ENCODE measurements at regions not wholly inside any gene's neighbourhood (a gene's known extent, or its start where the extent isn't known, plus 50 kb on each side); places are given as distances from the start of the nearest gene placed in this dataset.
"Not testable (repeated sequence)": the region's sequence is repeated elsewhere in the genome, so short reads cannot be mapped to it uniquely, and the experiment has no call there.

DNA sequence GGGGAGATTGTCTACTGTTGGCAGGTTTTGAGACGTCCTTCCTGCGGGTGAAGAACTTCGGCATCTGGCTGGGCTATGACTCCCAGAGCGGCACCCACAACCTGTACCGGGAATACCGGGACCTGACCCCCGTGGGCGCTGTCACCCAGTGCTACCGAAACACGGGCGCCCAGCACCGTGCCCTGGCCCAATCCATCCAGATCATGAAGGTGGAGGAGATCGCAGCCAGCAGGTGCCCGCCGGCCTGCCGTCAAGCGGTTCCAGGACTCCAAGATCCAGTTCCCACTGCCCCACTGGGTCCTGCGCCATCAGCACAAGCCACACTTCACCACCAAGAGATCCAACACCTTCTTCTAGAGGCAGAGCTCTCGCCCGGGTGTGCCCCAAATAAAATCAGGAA lies 194.9 kb upstream of the EPHA6 start:
- CTCF ChIA-PET: no interaction called here
- Mint-ChIP-seq H3K27me3 (no peaks in the 10 kb centered on the region), H3K27ac (no peak overlapping the region), H3K4me3 (no peak overlapping the region), H3K36me3 (ENCODE audit: low read depth) (no peaks in the 10 kb centered on the region), H3K4me1 (no peaks in the 10 kb centered on the region), H3K9me3 (peaks cover 6% of the 10 kb centered on the region)
- peak; percentile 16 for DNase-seq
- POLR2A ChIA-PET: no interaction called here

DNA sequence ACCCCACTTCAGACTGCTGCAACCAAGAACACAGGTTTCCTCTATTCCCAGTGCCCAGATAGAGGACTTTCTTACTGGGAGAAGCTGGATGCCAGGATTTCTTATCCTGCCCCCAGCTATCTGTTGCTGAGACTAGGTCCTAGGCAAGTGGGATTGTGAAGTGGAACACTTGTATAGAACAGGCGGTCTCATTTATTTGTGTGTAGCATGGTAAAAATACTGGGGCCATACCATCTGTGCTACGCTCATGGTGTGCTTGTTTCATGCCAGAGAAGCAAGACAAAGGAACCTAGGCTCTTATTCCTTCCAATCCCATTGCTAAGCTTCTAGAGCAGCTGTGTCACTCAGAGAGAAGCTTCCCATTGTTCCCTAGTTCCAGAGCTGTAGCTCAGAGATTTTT lies 191.5 kb upstream of the EPHA6 start:
- no peaks in the 10 kb centered on the region for H3K27me3 Mint-ChIP-seq
- H3K36me3 Mint-ChIP-seq (ENCODE audit: low read depth): no peaks in the 10 kb centered on the region
- no peak for DNase-seq
- no peak overlapping the region for H3K27ac Mint-ChIP-seq
- no peaks in the 10 kb centered on the region for H3K4me1 Mint-ChIP-seq
- no peak overlapping the region for H3K4me3 Mint-ChIP-seq
- CTCF ChIA-PET: no interaction called here
- H3K9me3 Mint-ChIP-seq: peaks cover 8% of the 10 kb centered on the region
- POLR2A ChIA-PET: no interaction called here

DNA sequence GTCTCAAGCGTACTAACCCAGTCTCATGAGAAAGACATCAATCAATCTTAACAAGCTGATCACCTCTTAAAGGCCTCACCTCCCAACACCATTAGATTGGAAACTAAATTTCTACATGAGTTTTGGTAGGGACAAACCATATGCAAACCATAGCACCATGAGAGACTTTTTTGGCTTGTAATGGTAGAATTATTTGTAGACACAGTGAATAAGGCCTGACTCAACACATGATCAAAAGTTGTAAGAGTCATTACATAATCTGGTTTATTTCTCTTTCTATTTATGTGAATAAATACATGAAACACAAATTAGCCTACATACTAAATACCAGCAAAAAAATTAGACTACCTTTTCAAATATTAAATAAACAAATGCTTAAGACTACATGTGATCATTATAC lies 183.3 kb upstream of the EPHA6 start:
- H3K27ac Mint-ChIP-seq: no peak overlapping the region
- no peak for DNase-seq
- H3K4me1 Mint-ChIP-seq: no peaks in the 10 kb centered on the region
- POLR2A ChIA-PET: no interaction called here
- no peak overlapping the region for H3K4me3 Mint-ChIP-seq
- H3K36me3 Mint-ChIP-seq (ENCODE audit: low read depth): no peaks in the 10 kb centered on the region
- CTCF ChIA-PET: no interaction called here
- peaks cover 2% of the 10 kb centered on the region for H3K9me3 Mint-ChIP-seq
- no peaks in the 10 kb centered on the region for H3K27me3 Mint-ChIP-seq

DNA sequence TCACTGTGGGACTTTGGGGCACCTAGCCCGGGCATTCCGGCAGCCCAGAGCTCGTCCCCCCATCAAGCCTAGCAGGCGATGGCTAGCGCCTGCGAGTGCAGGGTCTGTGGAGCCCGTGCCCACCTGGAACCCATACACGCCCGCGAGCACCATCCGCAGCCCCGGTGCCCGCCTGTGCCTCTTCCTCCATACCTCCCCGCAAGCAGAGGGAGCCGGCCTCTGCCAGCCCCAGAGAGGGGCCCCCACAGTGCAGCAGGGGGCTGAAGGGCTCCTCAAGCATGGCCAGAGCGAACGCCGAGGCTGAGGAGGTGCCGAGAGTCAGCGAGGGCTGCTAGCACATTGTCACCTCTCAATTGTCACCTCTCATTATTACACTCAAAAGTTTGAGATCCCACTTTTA lies 167.8 kb upstream of the EPHA6 start:
- CTCF ChIA-PET: no interaction called here
- H3K9me3 Mint-ChIP-seq: peaks cover 2% of the 10 kb centered on the region
- H3K4me3 Mint-ChIP-seq: no peak overlapping the region
- no peaks in the 10 kb centered on the region for H3K27me3 Mint-ChIP-seq
- H3K36me3 Mint-ChIP-seq (ENCODE audit: low read depth): no peaks in the 10 kb centered on the region
- POLR2A ChIA-PET: no interaction called here
- no peak for DNase-seq
- no peaks in the 10 kb centered on the region for H3K4me1 Mint-ChIP-seq
- no peak overlapping the region for H3K27ac Mint-ChIP-seq

DNA sequence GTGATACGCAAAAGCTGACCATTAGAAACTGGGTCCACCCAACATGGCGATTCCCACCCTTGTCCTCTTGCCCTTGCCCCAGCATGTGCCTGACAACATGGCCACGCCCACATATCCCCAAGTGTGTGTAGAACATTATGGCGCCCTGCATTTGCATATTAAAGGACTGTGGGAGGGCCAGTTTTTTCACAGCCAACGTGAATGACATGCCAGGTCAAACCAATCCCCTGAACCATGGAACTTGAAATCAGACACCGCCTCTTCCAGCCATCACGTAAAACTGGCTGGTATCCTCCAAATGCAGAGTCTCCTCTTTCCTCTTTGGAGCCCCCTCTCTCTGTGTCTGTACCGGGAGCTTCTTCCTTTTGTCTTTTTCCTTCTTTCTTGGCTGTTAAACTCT lies 156.7 kb upstream of the EPHA6 start:
- ChIA-PET CTCF (no interaction called here), POLR2A (no interaction called here)
- Mint-ChIP-seq H3K4me1 (no peaks in the 10 kb centered on the region), H3K27ac (no peak overlapping the region), H3K27me3 (no peaks in the 10 kb centered on the region), H3K4me3 (no peak overlapping the region), H3K36me3 (ENCODE audit: low read depth) (no peaks in the 10 kb centered on the region), H3K9me3 (peaks cover 4% of the 10 kb centered on the region)
- DNase-seq: no peak

DNA sequence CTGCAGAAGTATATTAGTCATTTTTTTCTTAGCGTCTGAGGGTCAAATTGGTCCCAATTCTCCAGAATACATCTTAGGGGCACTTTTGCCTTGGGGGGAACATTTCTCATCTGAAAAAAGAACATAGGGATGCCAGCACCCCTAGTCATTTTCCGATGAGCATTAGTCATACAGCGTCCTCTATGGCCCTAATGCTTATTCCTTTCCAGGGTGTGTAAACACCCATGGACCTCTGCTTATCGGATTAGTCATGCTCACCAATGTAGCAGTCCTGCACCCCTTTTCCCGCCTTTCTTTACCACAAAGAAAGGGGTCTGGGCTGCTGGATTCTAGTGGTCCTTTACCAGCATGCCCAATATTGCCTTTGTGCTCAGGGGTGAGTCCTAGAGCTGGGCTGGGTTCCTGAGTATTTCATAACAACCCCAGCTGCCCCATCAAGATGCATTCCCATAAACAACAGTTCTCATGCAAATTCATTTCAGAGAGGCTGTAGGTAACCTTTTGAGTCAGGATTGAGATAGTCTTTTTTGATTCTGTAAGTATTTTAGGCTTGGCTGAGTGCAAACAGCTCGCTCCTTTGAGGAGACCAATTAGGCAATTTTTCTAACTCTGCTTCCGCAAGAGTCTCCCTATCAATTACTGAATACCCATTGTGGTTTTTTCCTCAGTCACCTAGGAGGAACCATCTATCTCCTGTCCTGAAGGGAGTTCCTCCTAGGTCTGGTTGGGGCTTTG lies 142.4 kb upstream of the EPHA6 start:
- H3K36me3 Mint-ChIP-seq (ENCODE audit: low read depth); H3K4me1 Mint-ChIP-seq; H3K4me3 Mint-ChIP-seq; DNase-seq; H3K27me3 Mint-ChIP-seq; H3K9me3 Mint-ChIP-seq; POLR2A ChIA-PET; H3K27ac Mint-ChIP-seq; CTCF ChIA-PET: not testable (repeated sequence)

DNA sequence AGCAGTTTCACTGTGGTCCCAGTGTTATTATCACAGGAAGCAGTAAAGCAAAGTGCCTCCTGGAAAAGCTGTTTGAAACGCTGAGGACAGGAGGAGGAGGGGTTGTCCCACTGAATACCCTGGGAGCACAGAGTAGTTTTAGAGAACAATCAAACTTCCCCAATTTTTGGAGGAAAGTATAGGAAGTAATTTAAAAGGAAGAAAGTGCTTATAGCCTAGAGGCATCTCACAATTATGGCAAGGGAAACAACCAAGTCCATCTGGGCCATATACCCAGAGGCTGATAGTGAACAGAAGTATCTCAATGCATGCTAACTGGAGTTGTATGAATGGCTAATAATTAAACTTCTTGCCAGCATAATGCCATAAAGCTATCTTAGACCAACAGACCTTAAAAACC lies 137.2 kb upstream of the EPHA6 start:
- ChIA-PET CTCF (no interaction called here), POLR2A (no interaction called here)
- Mint-ChIP-seq H3K36me3 (ENCODE audit: low read depth) (no peaks in the 10 kb centered on the region), H3K9me3 (peaks cover 2% of the 10 kb centered on the region), H3K4me3 (no peak overlapping the region), H3K27me3 (no peaks in the 10 kb centered on the region), H3K27ac (no peak overlapping the region), H3K4me1 (no peaks in the 10 kb centered on the region)
- no peak for DNase-seq

DNA sequence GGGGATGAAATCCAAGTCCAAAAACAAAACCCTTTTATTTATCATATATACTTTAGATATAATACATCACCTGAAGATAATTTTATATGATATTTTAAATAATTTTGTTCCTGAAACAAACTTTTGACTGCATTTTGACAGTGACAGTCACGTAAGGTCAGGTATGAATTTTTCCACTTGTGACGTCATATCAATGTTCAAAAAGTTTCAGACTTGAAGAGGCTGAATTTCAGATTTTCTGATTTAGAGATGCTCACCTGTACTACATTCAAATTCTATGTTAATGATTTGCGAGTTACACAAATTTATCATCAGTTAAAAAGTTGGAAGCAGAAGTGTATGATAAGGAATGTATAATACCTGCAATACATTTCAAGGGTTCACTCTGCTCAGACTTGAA lies 136.1 kb upstream of the EPHA6 start:
- no peaks in the 10 kb centered on the region for H3K4me1 Mint-ChIP-seq
- CTCF ChIA-PET: no interaction called here
- no peak overlapping the region for H3K27ac Mint-ChIP-seq
- peaks cover 2% of the 10 kb centered on the region for H3K9me3 Mint-ChIP-seq
- POLR2A ChIA-PET: no interaction called here
- no peak for DNase-seq
- no peaks in the 10 kb centered on the region for H3K36me3 Mint-ChIP-seq (ENCODE audit: low read depth)
- H3K4me3 Mint-ChIP-seq: no peak overlapping the region
- H3K27me3 Mint-ChIP-seq: no peaks in the 10 kb centered on the region

DNA sequence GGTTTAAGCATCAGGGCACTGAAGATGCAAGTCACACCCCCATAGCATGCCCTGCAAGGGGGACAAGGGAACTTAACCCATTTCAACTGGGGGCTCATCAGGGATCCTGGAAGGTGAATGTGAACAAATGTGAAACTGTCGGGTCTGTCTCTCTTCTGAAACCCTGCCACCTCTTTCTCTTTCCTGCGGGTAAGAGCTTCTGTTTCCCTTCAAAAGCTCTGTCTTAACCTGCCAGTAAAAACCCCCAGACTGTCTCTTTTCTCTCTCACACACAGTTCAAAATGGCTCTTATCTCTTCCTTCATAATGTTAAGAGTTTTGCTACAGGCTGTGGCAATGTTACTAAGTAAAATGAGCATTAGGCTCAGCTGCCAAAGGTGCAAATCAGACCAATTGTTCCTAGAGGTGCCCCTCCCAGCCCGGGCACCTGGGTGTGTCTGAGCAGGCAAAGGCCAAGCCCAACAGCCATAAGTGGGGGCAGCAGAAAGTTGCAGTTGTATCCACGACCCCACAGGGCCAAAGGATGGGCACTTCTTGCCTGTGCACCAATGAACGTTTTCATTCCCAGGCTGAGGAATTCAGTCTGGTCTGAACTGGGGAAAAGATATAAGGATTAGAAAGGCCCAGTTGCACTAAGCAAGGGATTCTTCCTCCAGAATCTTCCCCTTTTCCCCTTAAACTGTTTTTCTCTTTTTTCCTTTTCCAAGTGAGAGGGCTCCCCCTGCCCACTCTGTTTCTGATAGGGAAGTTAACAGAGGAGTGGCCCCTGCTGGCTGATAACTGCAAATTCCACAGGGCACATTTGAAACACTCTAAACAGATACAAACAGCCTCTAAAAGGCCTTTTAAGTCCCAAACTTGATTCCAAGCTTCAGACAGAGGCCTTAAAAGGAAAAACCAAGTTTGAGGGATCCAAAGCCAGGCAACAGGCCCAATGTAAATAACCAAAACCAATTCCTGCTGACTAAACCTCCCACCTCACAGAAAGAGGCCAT lies 113.8 kb upstream of the EPHA6 start:
- Mint-ChIP-seq H3K4me3 (no peak overlapping the region), H3K36me3 (ENCODE audit: low read depth) (no peaks in the 10 kb centered on the region), H3K27me3 (no peaks in the 10 kb centered on the region), H3K27ac (no peak overlapping the region), H3K9me3 (peaks cover 15% of the 10 kb centered on the region), H3K4me1 (no peaks in the 10 kb centered on the region)
- ChIA-PET CTCF (no interaction called here), POLR2A (no interaction called here)
- DNase-seq: no peak

DNA sequence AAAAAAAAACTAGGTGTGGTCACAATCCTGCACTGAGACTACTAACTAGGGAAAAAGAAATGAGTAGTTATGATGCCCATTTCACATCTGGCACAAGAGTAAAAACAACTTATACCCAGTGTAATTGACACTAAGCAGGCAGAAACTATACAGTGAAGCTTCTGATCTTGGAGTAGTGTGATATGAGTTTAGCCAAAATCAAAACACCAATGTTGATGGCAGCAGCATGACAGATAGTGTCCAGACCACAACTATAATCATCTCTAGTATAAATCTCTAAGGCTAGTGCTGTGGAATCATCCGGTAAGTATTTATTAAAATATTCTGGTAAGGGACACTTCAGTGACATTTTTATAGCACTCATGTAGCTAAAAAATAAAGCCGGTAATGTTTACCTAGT lies 108.5 kb upstream of the EPHA6 start:
- peaks cover 9% of the 10 kb centered on the region for H3K9me3 Mint-ChIP-seq
- CTCF ChIA-PET: no interaction called here

DNA sequence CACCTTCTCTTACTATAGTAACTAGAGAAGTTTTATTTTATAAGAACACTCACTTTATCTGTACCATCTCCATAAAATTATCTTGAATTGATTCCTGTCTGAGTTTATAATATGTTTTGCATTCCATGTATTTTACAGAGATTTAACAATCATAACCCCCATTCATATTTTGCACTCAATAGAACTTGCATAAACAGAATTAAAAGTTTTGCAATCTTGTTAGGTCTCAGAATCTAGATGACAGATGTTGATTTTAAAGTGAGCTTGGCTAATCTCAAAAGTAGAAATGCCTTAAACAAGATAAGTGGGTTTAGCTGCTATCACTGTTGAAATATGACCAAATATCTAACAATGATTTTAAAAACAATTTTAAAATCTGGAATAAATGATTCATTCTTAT lies 107.9 kb upstream of the EPHA6 start:
- Mint-ChIP-seq H3K9me3 (peaks cover 9% of the 10 kb centered on the region), H3K4me1 (no peaks in the 10 kb centered on the region)
- CTCF ChIA-PET: no interaction called here

More for the DNA sequence above, 108.5 kb upstream of the EPHA6 start:
- H3K36me3 Mint-ChIP-seq (ENCODE audit: low read depth): no peaks in the 10 kb centered on the region
- no peaks in the 10 kb centered on the region for H3K4me1 Mint-ChIP-seq
- H3K27ac Mint-ChIP-seq: no peak overlapping the region
- no peaks in the 10 kb centered on the region for H3K27me3 Mint-ChIP-seq
- no peak overlapping the region for H3K4me3 Mint-ChIP-seq
- POLR2A ChIA-PET: no interaction called here
- no peak for DNase-seq

DNA sequence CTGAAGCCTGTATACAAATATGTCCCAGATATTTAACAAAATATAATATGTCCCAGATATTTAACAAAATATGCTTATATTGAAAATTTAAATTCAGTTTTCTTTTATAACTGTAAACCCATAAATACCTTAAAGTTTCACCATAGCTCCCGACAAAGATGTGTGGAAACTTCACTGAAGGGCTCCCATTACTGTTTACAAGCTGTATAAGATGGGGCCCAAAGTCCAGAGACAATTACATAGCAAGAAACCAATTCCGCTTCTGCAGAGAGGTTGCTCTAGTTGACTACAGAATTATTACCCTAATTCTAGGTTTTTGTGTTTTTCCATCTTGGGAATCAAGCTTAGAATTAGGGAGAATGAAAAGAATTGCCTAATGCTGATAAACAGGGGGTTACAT lies 102.6 kb upstream of the EPHA6 start:
- H3K27me3 Mint-ChIP-seq: no peaks in the 10 kb centered on the region
- no peaks in the 10 kb centered on the region for H3K4me1 Mint-ChIP-seq
- DNase-seq: no peak
- H3K4me3 Mint-ChIP-seq: no peak overlapping the region
- ChIA-PET CTCF (no interaction called here), POLR2A (no interaction called here)
- no peak overlapping the region for H3K27ac Mint-ChIP-seq
- H3K36me3 Mint-ChIP-seq (ENCODE audit: low read depth): no peaks in the 10 kb centered on the region
- H3K9me3 Mint-ChIP-seq: no peaks in the 10 kb centered on the region

More for the DNA sequence above, 107.9 kb upstream of the EPHA6 start:
- no peaks in the 10 kb centered on the region for H3K27me3 Mint-ChIP-seq
- no peak overlapping the region for H3K27ac Mint-ChIP-seq
- H3K4me3 Mint-ChIP-seq: no peak overlapping the region
- POLR2A ChIA-PET: no interaction called here
- DNase-seq: no peak
- no peaks in the 10 kb centered on the region for H3K36me3 Mint-ChIP-seq (ENCODE audit: low read depth)

DNA sequence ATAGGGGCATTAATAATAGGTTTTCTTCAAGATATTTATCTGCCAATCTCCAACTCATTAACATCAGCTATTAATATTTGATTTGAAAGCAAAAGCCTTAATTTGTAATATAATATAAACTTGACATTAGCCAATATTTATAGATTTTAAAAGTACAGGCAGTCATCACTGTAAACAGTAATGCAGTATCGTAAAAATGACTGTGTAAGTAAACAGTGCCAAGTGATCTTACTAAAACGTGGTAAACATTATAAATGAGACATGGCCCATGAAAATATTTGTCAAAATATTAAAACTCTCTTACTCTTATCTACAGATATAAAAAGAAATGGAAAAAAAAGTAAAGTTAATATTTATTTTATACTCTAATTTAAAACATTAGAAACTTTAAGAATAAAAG lies 101.6 kb upstream of the EPHA6 start:
- no peak for DNase-seq
- H3K27me3 Mint-ChIP-seq: no peaks in the 10 kb centered on the region
- no peaks in the 10 kb centered on the region for H3K4me1 Mint-ChIP-seq
- H3K27ac Mint-ChIP-seq: no peak overlapping the region
- H3K36me3 Mint-ChIP-seq (ENCODE audit: low read depth): no peaks in the 10 kb centered on the region
- H3K9me3 Mint-ChIP-seq: no peaks in the 10 kb centered on the region
- POLR2A ChIA-PET: no interaction called here
- H3K4me3 Mint-ChIP-seq: no peak overlapping the region
- CTCF ChIA-PET: no interaction called here

DNA sequence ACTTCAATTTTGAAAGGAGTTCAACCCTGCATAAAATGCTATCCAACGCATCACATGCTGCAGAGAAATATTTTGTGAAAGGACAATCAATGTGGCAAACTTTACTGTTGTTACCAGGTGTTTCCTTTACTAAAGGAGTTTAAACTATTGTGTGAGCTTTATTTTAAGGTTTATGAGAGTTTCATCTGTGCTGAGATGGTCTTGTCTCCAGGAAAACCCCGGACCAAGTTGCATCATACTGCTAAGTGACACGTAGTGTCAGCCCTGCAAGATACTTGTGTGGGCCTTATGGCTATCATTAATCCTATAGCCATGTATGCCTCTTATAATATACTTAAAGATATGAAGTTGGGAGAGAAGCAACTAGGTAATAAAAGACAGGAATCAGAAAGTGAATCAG lies 94.5 kb upstream of the EPHA6 start:
- H3K9me3 Mint-ChIP-seq: no peaks in the 10 kb centered on the region
- ChIA-PET POLR2A (no interaction called here), CTCF (no interaction called here)
- H3K36me3 Mint-ChIP-seq (ENCODE audit: low read depth): no peaks in the 10 kb centered on the region
- H3K27ac Mint-ChIP-seq: no peak overlapping the region
- no peak overlapping the region for H3K4me3 Mint-ChIP-seq
- DNase-seq: no peak
- no peaks in the 10 kb centered on the region for H3K4me1 Mint-ChIP-seq
- no peaks in the 10 kb centered on the region for H3K27me3 Mint-ChIP-seq

Measured in activated CD4-positive, alpha-beta memory T cell treated with anti-CD3 and anti-CD28 coated beads, Interleukin-2, amount 10 ng/mL, durations not matched to agents 7 days and 5 days (primary cell).